OCI-LY1 (cell line): ENCODE measurements at regions not wholly inside any gene's neighbourhood (a gene's known extent, or its start where the extent isn't known, plus 50 kb on each side); places are given as distances from the start of the nearest gene placed in this dataset.

ENCODE experiments used
- H2AFZ ChIP-seq: fragments of 200-600 bp; sonication (generic), shearing (Covaris generic); 2 replicates; pipeline ENCODE4 v1.6.0; 2014; ENCODE audit warnings: antibody characterized with exemption, mild to moderate bottlenecking, low read length
- H3F3A ChIP-seq: fragments of 200-600 bp; sonication (generic), shearing (Covaris generic); 2 replicates; pipeline ENCODE4 v1.6.0; 2014; ENCODE audit warnings: mild to moderate bottlenecking, antibody characterized with exemption, low read length, moderate library complexity; ENCODE audit not compliant: insufficient read depth
- H3K27ac ChIP-seq: fragments of 200-600 bp; sonication (generic); 2 replicates; pipeline ENCODE4 v1.5.1; 2014; ENCODE audit warnings: low read length, mixed run types, mild to moderate bottlenecking, low read depth; ENCODE audit not compliant: poor library complexity, severe bottlenecking
- H3K27me3 ChIP-seq: fragments of 200-600 bp; sonication (generic); 2 replicates; pipeline ENCODE4 v1.6.0; 2014; ENCODE audit warnings: antibody characterized with exemption, mild to moderate bottlenecking, low read length, moderate library complexity; ENCODE audit not compliant: insufficient read depth
- H3K36me3 ChIP-seq: fragments of 200-600 bp; sonication (generic); 2 replicates; pipeline ENCODE4 v1.6.1; 2014; ENCODE audit warnings: mild to moderate bottlenecking, antibody characterized with exemption, low read length, moderate library complexity, mixed read lengths; ENCODE audit not compliant: insufficient read depth
- H3K4me1 ChIP-seq: fragments of 200-600 bp; sonication (generic); 2 replicates; pipeline ENCODE4 v1.5.1; 2014; ENCODE audit warnings: mild to moderate bottlenecking, low read length, moderate library complexity; ENCODE audit not compliant: insufficient read depth, severe bottlenecking
- H3K4me2 ChIP-seq: fragments of 200-600 bp; sonication (generic), shearing (Covaris generic); 2 replicates; pipeline ENCODE4 v1.6.1; 2014; ENCODE audit warnings: low read length
- H3K4me3 ChIP-seq: fragments of 200-600 bp; sonication (generic); 2 replicates; pipeline ENCODE4 v1.5.1; 2014; ENCODE audit warnings: low read length, low read depth, mild to moderate bottlenecking, mixed read lengths; ENCODE audit not compliant: poor library complexity, severe bottlenecking
- H3K79me2 ChIP-seq: fragments of 200-600 bp; shearing (Covaris generic); 2 replicates; pipeline ENCODE4 v1.6.1; 2016; ENCODE audit warnings: mixed run types, low read length, mixed read lengths; ENCODE audit not compliant: insufficient read depth
- H3K9ac ChIP-seq: fragments of 200-600 bp; sonication (generic), shearing (Covaris generic); 2 replicates; pipeline ENCODE4 v1.6.1; 2014; ENCODE audit warnings: mild to moderate bottlenecking, low read length, mixed read lengths
- H3K9me2 ChIP-seq: fragments of 200-600 bp; sonication (generic), shearing (Covaris generic); 2 replicates; pipeline ENCODE4 v1.6.1; 2014; ENCODE audit warnings: low read depth, mild to moderate bottlenecking, low read length, mixed read lengths
- H3K9me3 ChIP-seq: fragments of 200-600 bp; shearing (Covaris generic); 2 replicates; pipeline ENCODE4 v1.6.1; 2014; ENCODE audit warnings: low read length, mixed read lengths
- H4K20me1 ChIP-seq: fragments of 200-600 bp; sonication (generic), shearing (Covaris generic); 2 replicates; pipeline ENCODE4 v1.6.0; 2016; ENCODE audit warnings: mild to moderate bottlenecking, low read length; ENCODE audit not compliant: insufficient read depth
- EZH2 ChIP-seq: fragments of 200-600 bp; sonication (generic), shearing (Covaris generic); IDR thresholded peaks from 2 replicates; pipeline ENCODE4 v1.8.0; 2017; ENCODE audit warnings: borderline replicate concordance, mixed run types, mild to moderate bottlenecking, antibody characterized with exemption, low read length, moderate library complexity, mixed read lengths
- TF ChIP-seq, protein P1 (sequence below): fragments of 200-600 bp; sonication (generic), shearing (Covaris generic); IDR thresholded peaks from 2 replicates; pipeline ENCODE4 v1.5.1; 2017; ENCODE audit warnings: mild to moderate bottlenecking, antibody characterized with exemption, low read length, moderate library complexity, mixed read lengths

DNA sequence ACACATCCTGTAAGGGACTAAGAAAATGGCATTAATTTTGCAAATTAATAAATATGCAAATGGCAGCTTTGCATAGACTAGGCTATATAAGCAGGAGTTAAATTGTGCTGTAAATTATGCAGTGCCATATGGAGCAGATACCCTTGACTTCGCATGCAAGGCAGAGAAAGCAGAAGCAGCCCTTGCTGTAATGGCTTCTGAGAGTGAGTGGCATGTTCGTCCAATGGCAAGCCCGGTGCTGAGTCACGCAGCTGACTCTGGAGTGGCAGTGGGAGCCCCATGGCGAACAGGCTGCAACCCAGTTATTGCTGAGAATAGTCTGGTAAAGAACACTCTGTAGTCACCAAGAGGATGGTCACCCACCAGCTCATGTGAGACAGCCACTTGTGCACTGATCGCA, 1186.5 kb downstream of the TYW1 start:
- H3K27me3 ChIP-seq: no peaks in the 10 kb centered on the region; the same call in 1 of the 2 replicates

GRCh38 chr7:68185631-68186456, 1189.2 kb downstream of the TYW1 start:
- Histone ChIP-seq H3K27ac (no peak overlapping the region), H2AFZ (no peak overlapping the region), H3K4me1 (no peaks in the 10 kb centered on the region), H3K9me2 (no peaks in the 10 kb centered on the region), H3K27me3 (no peaks in the 10 kb centered on the region; the same call in 1 of the 2 replicates), H3K4me2 (no peak overlapping the region), H3K9ac (no peak overlapping the region), H3K9me3 (no peaks in the 10 kb centered on the region), H3K4me3 (no peak overlapping the region), H4K20me1 (no peaks in the 10 kb centered on the region), H3K79me2 (no peaks in the 10 kb centered on the region), H3K36me3 (no peaks in the 10 kb centered on the region), H3F3A (no peaks in the 10 kb centered on the region)
- TF ChIP-seq, protein P1, sequence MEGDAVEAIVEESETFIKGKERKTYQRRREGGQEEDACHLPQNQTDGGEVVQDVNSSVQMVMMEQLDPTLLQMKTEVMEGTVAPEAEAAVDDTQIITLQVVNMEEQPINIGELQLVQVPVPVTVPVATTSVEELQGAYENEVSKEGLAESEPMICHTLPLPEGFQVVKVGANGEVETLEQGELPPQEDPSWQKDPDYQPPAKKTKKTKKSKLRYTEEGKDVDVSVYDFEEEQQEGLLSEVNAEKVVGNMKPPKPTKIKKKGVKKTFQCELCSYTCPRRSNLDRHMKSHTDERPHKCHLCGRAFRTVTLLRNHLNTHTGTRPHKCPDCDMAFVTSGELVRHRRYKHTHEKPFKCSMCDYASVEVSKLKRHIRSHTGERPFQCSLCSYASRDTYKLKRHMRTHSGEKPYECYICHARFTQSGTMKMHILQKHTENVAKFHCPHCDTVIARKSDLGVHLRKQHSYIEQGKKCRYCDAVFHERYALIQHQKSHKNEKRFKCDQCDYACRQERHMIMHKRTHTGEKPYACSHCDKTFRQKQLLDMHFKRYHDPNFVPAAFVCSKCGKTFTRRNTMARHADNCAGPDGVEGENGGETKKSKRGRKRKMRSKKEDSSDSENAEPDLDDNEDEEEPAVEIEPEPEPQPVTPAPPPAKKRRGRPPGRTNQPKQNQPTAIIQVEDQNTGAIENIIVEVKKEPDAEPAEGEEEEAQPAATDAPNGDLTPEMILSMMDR: no peak
- TF ChIP-seq EZH2: no peak

More for the DNA sequence above, 1186.5 kb downstream of the TYW1 start:
- TF ChIP-seq, protein P1: no peak
- no peak for TF ChIP-seq EZH2
- no peaks in the 10 kb centered on the region for H3K36me3 ChIP-seq
- no peaks in the 10 kb centered on the region for H3K9me3 ChIP-seq
- no peaks in the 10 kb centered on the region for H3F3A ChIP-seq
- no peak overlapping the region for H2AFZ ChIP-seq
- no peaks in the 10 kb centered on the region for H3K9me2 ChIP-seq
- H3K4me1 ChIP-seq: no peaks in the 10 kb centered on the region
- H4K20me1 ChIP-seq: no peaks in the 10 kb centered on the region
- H3K9ac ChIP-seq: no peak overlapping the region
- H3K79me2 ChIP-seq: no peaks in the 10 kb centered on the region
- H3K4me3 ChIP-seq: no peak overlapping the region
- no peak overlapping the region for H3K27ac ChIP-seq
- H3K4me2 ChIP-seq: no peak overlapping the region

GRCh38 chr7:68187532-68187931, 1190.9 kb downstream of the TYW1 start:
- no peaks in the 10 kb centered on the region; the same call in 1 of the 2 replicates for H3K27me3 ChIP-seq
- H3K9me3 ChIP-seq: no peaks in the 10 kb centered on the region
- no peaks in the 10 kb centered on the region for H3K9me2 ChIP-seq
- TF ChIP-seq, protein P1: no peak
- no peak for TF ChIP-seq EZH2
- no peaks in the 10 kb centered on the region for H3F3A ChIP-seq
- no peak overlapping the region for H3K9ac ChIP-seq
- no peaks in the 10 kb centered on the region for H3K79me2 ChIP-seq
- no peak overlapping the region for H3K27ac ChIP-seq
- H3K4me3 ChIP-seq: no peak overlapping the region
- H4K20me1 ChIP-seq: no peaks in the 10 kb centered on the region
- H3K4me1 ChIP-seq: no peaks in the 10 kb centered on the region
- H3K4me2 ChIP-seq: no peak overlapping the region
- H3K36me3 ChIP-seq: no peaks in the 10 kb centered on the region
- H2AFZ ChIP-seq: no peak overlapping the region
